ENCODE measurements at regions not wholly inside any gene's neighbourhood (a gene's known extent, or its start where the extent isn't known, plus 50 kb on each side); places are given as distances from the start of the nearest gene placed in this dataset.
"Not testable (repeated sequence)": the region's sequence is repeated elsewhere in the genome, so short reads cannot be mapped to it uniquely, and the experiment has no call there.

- no peaks in the 10 kb centered on the region for H3K36me3 ChIP-seq (ENCODE audit: control insufficient read depth in 2 of 2, insufficient read depth in 2 of 2, low read length in 1 of 2)
- H3K4me1 ChIP-seq (ENCODE audit: control insufficient read depth in 2 of 2, insufficient read depth in 2 of 2, low read length in 1 of 2) = no peaks in the 10 kb centered on the region
- WGBS, 2 donors = 70 to 86% methylated on average over 3 of the region's 3 CpGs
- H3K4me3 ChIP-seq (ENCODE audit: low read depth in 1 of 2, low read length in 2 of 2) = no peak overlapping the region
- H3K27ac ChIP-seq (ENCODE audit: low read depth in 2 of 2, low read length in 1 of 2) = no peak overlapping the region
- H3K9me3 ChIP-seq (ENCODE audit: control insufficient read depth in 2 of 2, insufficient read depth in 1 of 2, low read depth in 1 of 2, low read length in 1 of 2) = no peaks in the 10 kb centered on the region
- no peaks in the 10 kb centered on the region for H3K27me3 ChIP-seq (ENCODE audit: control insufficient read depth in 1 of 2, insufficient read depth in 2 of 2, low read length in 2 of 2)
Observed at GRCh38 chr5:118520771-118521415, 467.5 kb downstream of the DTWD2 start.

- 50 to 57% methylated on average over 1 of the region's 1 CpG for WGBS, 2 donors
- Histone ChIP-seq H3K27me3 (ENCODE audit: control insufficient read depth in 1 of 2, insufficient read depth in 2 of 2, low read length in 2 of 2) (no peaks in the 10 kb centered on the region), H3K27ac (ENCODE audit: low read depth in 2 of 2, low read length in 1 of 2) (no peak overlapping the region), H3K4me3 (ENCODE audit: low read depth in 1 of 2, low read length in 2 of 2) (no peak overlapping the region), H3K4me1 (ENCODE audit: control insufficient read depth in 2 of 2, insufficient read depth in 2 of 2, low read length in 1 of 2) (no peaks in the 10 kb centered on the region), H3K36me3 (ENCODE audit: control insufficient read depth in 2 of 2, insufficient read depth in 2 of 2, low read length in 1 of 2) (no peaks in the 10 kb centered on the region), H3K9me3 (ENCODE audit: control insufficient read depth in 2 of 2, insufficient read depth in 1 of 2, low read depth in 1 of 2, low read length in 1 of 2) (no peaks in the 10 kb centered on the region)
Observed at GRCh38 chr5:118519466-118519865, 468.9 kb downstream of the DTWD2 start.

- no peaks in the 10 kb centered on the region for H3K4me1 ChIP-seq (ENCODE audit: control insufficient read depth in 2 of 2, insufficient read depth in 2 of 2, low read length in 1 of 2)
- H3K4me3 ChIP-seq (ENCODE audit: low read depth in 1 of 2, low read length in 2 of 2) = no peak overlapping the region
- no peaks in the 10 kb centered on the region for H3K27me3 ChIP-seq (ENCODE audit: control insufficient read depth in 1 of 2, insufficient read depth in 2 of 2, low read length in 2 of 2)
- H3K27ac ChIP-seq (ENCODE audit: low read depth in 2 of 2, low read length in 1 of 2) = no peak overlapping the region
- WGBS, 2 donors = 85 to 88% methylated on average over 3 of the region's 3 CpGs
- H3K9me3 ChIP-seq (ENCODE audit: control insufficient read depth in 2 of 2, insufficient read depth in 1 of 2, low read depth in 1 of 2, low read length in 1 of 2) = no peaks in the 10 kb centered on the region
- no peaks in the 10 kb centered on the region for H3K36me3 ChIP-seq (ENCODE audit: control insufficient read depth in 2 of 2, insufficient read depth in 2 of 2, low read length in 1 of 2)
Observed at GRCh38 chr5:118518720-118519119, 469.6 kb downstream of the DTWD2 start.

GRCh38 chr5:118511846-118512245 lies 476.5 kb downstream of the DTWD2 start:
- no peaks in the 10 kb centered on the region for H3K27me3 ChIP-seq (ENCODE audit: control insufficient read depth in 1 of 2, insufficient read depth in 2 of 2, low read length in 2 of 2)
- H3K4me3 ChIP-seq (ENCODE audit: low read depth in 1 of 2, low read length in 2 of 2) = no peak overlapping the region
- H3K9me3 ChIP-seq (ENCODE audit: control insufficient read depth in 2 of 2, insufficient read depth in 1 of 2, low read depth in 1 of 2, low read length in 1 of 2) = peaks cover 0 to 2% of the 10 kb centered on the region in 2 donors
- 97 to 100% methylated on average over 1 of the region's 1 CpG for WGBS, 2 donors
- H3K27ac ChIP-seq (ENCODE audit: low read depth in 2 of 2, low read length in 1 of 2) = no peak overlapping the region
- H3K36me3 ChIP-seq (ENCODE audit: control insufficient read depth in 2 of 2, insufficient read depth in 2 of 2, low read length in 1 of 2) = no peaks in the 10 kb centered on the region
- H3K4me1 ChIP-seq (ENCODE audit: control insufficient read depth in 2 of 2, insufficient read depth in 2 of 2, low read length in 1 of 2) = no peaks in the 10 kb centered on the region

GRCh38 chr5:118506217-118506852 lies 482.0 kb downstream of the DTWD2 start:
- 82 to 87% methylated on average over 4 of the region's 4 CpGs for WGBS, 2 donors
- no peaks in the 10 kb centered on the region for H3K27me3 ChIP-seq (ENCODE audit: control insufficient read depth in 1 of 2, insufficient read depth in 2 of 2, low read length in 2 of 2)
- no peaks in the 10 kb centered on the region for H3K4me1 ChIP-seq (ENCODE audit: control insufficient read depth in 2 of 2, insufficient read depth in 2 of 2, low read length in 1 of 2)
- H3K36me3 ChIP-seq (ENCODE audit: control insufficient read depth in 2 of 2, insufficient read depth in 2 of 2, low read length in 1 of 2) = no peaks in the 10 kb centered on the region
- peaks cover 2 to 4% of the 10 kb centered on the region in 2 donors for H3K9me3 ChIP-seq (ENCODE audit: control insufficient read depth in 2 of 2, insufficient read depth in 1 of 2, low read depth in 1 of 2, low read length in 1 of 2)
- H3K27ac ChIP-seq (ENCODE audit: low read depth in 2 of 2, low read length in 1 of 2) = no peak overlapping the region
- H3K4me3 ChIP-seq (ENCODE audit: low read depth in 1 of 2, low read length in 2 of 2) = no peak overlapping the region

- WGBS, 2 donors = 75 to 82% methylated on average over 9 of the region's 9 CpGs
Observed at GRCh38 chr5:118502232-118502631, 486.1 kb downstream of the DTWD2 start.

GRCh38 chr5:118491351-118491750 lies 497.0 kb downstream of the DTWD2 start:
- no peak overlapping the region for H3K27ac ChIP-seq (ENCODE audit: low read depth in 2 of 2, low read length in 1 of 2)
- no peaks in the 10 kb centered on the region for H3K27me3 ChIP-seq (ENCODE audit: control insufficient read depth in 1 of 2, insufficient read depth in 2 of 2, low read length in 2 of 2)
- H3K4me3 ChIP-seq (ENCODE audit: low read depth in 1 of 2, low read length in 2 of 2) = no peak overlapping the region
- WGBS, 2 donors = 87 to 88% methylated on average over 1 of the region's 1 CpG
- H3K9me3 ChIP-seq (ENCODE audit: control insufficient read depth in 2 of 2, insufficient read depth in 1 of 2, low read depth in 1 of 2, low read length in 1 of 2) = no peaks in the 10 kb centered on the region
- H3K4me1 ChIP-seq (ENCODE audit: control insufficient read depth in 2 of 2, insufficient read depth in 2 of 2, low read length in 1 of 2) = no peaks in the 10 kb centered on the region
- no peaks in the 10 kb centered on the region for H3K36me3 ChIP-seq (ENCODE audit: control insufficient read depth in 2 of 2, insufficient read depth in 2 of 2, low read length in 1 of 2)

More at GRCh38 chr5:118502232-118502631, 486.1 kb downstream of the DTWD2 start:
- H3K27me3 ChIP-seq (ENCODE audit: control insufficient read depth in 1 of 2, insufficient read depth in 2 of 2, low read length in 2 of 2); H3K9me3 ChIP-seq (ENCODE audit: control insufficient read depth in 2 of 2, insufficient read depth in 1 of 2, low read depth in 1 of 2, low read length in 1 of 2); H3K4me1 ChIP-seq (ENCODE audit: control insufficient read depth in 2 of 2, insufficient read depth in 2 of 2, low read length in 1 of 2); H3K27ac ChIP-seq (ENCODE audit: low read depth in 2 of 2, low read length in 1 of 2); H3K4me3 ChIP-seq (ENCODE audit: low read depth in 1 of 2, low read length in 2 of 2); H3K36me3 ChIP-seq (ENCODE audit: control insufficient read depth in 2 of 2, insufficient read depth in 2 of 2, low read length in 1 of 2): not testable (repeated sequence)

GRCh38 chr5:118486647-118487225 lies 501.6 kb downstream of the DTWD2 start:
- Histone ChIP-seq H3K36me3 (ENCODE audit: control insufficient read depth in 2 of 2, insufficient read depth in 2 of 2, low read length in 1 of 2) (no peaks in the 10 kb centered on the region), H3K9me3 (ENCODE audit: control insufficient read depth in 2 of 2, insufficient read depth in 1 of 2, low read depth in 1 of 2, low read length in 1 of 2) (no peaks in the 10 kb centered on the region)
- 43% methylated on average over 3 of the region's 3 CpGs for WGBS, 2 donors

GRCh38 chr5:118479285-118479684 lies 509.1 kb downstream of the DTWD2 start:
- WGBS, 2 donors = 93 to 94% methylated on average over 2 of the region's 2 CpGs
- Histone ChIP-seq H3K9me3 (ENCODE audit: control insufficient read depth in 2 of 2, insufficient read depth in 1 of 2, low read depth in 1 of 2, low read length in 1 of 2) (peaks cover 0 to 8% of the 10 kb centered on the region in 2 donors), H3K4me3 (ENCODE audit: low read depth in 1 of 2, low read length in 2 of 2) (no peak overlapping the region), H3K27ac (ENCODE audit: low read depth in 2 of 2, low read length in 1 of 2) (no peak overlapping the region), H3K4me1 (ENCODE audit: control insufficient read depth in 2 of 2, insufficient read depth in 2 of 2, low read length in 1 of 2) (no peaks in the 10 kb centered on the region), H3K27me3 (ENCODE audit: control insufficient read depth in 1 of 2, insufficient read depth in 2 of 2, low read length in 2 of 2) (no peaks in the 10 kb centered on the region), H3K36me3 (ENCODE audit: control insufficient read depth in 2 of 2, insufficient read depth in 2 of 2, low read length in 1 of 2) (no peaks in the 10 kb centered on the region)

More at GRCh38 chr5:118486647-118487225, 501.6 kb downstream of the DTWD2 start:
- Histone ChIP-seq H3K27ac (ENCODE audit: low read depth in 2 of 2, low read length in 1 of 2) (no peak overlapping the region), H3K27me3 (ENCODE audit: control insufficient read depth in 1 of 2, insufficient read depth in 2 of 2, low read length in 2 of 2) (no peaks in the 10 kb centered on the region), H3K4me1 (ENCODE audit: control insufficient read depth in 2 of 2, insufficient read depth in 2 of 2, low read length in 1 of 2) (no peaks in the 10 kb centered on the region), H3K4me3 (ENCODE audit: low read depth in 1 of 2, low read length in 2 of 2) (no peak overlapping the region)
